Smooth muscle cell (in vitro differentiated cells): ENCODE measurements at regions not wholly inside any gene's neighbourhood (a gene's known extent, or its start where the extent isn't known, plus 50 kb on each side); places are given as distances from the start of the nearest gene placed in this dataset.

Experiments used
- DNase-seq: peaks from one replicate; lab custom pipeline; 2025; ENCODE audit not compliant: unreplicated experiment; lab: John Stamatoyannopoulos, UW
- H2AFZ ChIP-seq: fragments of 200-600 bp; sonication (generic); 2 replicates; pipeline ENCODE4 v1.6.0; 2016; ENCODE audit warnings: antibody characterized with exemption, low read depth, mild to moderate bottlenecking
- H3F3A ChIP-seq: fragments of 200-600 bp; sonication (generic); 2 replicates; pipeline ENCODE4 v1.6.0; 2017; ENCODE audit warnings: antibody characterized with exemption, low read depth
- H3K27ac ChIP-seq: fragments of 200-600 bp; sonication (generic); 2 replicates; pipeline ENCODE4 v1.5.1; 2016; ENCODE audit warnings: low read depth, mild to moderate bottlenecking
- H3K27me3 ChIP-seq: fragments of 200-600 bp; sonication (generic); 2 replicates; pipeline ENCODE4 v1.6.1; 2016; ENCODE audit warnings: low read depth, mild to moderate bottlenecking
- H3K36me3 ChIP-seq: fragments of 200-600 bp; sonication (generic); 2 replicates; pipeline ENCODE4 v1.5.1; 2016; ENCODE audit warnings: low read depth
- H3K4me1 ChIP-seq: fragments of 200-600 bp; sonication (generic); 2 replicates; pipeline ENCODE4 v1.5.1; 2016; ENCODE audit warnings: low read depth
- H3K4me2 ChIP-seq: fragments of 200-600 bp; sonication (generic); 2 replicates; pipeline ENCODE4 v1.6.0; 2016; ENCODE audit warnings: mild to moderate bottlenecking
- H3K4me3 ChIP-seq: fragments of 200-600 bp; sonication (generic); 2 replicates; pipeline ENCODE4 v1.5.1; 2016; ENCODE audit warnings: mild to moderate bottlenecking
- H3K79me2 ChIP-seq: fragments of 200-600 bp; sonication (generic); 2 replicates; pipeline ENCODE4 v1.6.0; 2016; ENCODE audit warnings: low read depth, mild to moderate bottlenecking
- H3K9ac ChIP-seq: fragments of 200-600 bp; sonication (generic); 2 replicates; pipeline ENCODE4 v1.6.0; 2016; ENCODE audit warnings: low read depth
- H3K9me3 ChIP-seq: fragments of 200-600 bp; sonication (generic); replicated peaks from 2 replicates; pipeline ENCODE4 v1.5.1; 2016; ENCODE audit warnings: low read depth
- H4K20me1 ChIP-seq: fragments of 200-600 bp; sonication (generic); 2 replicates; pipeline ENCODE4 v1.6.0; 2016; ENCODE audit warnings: low read depth
- CTCF ChIP-seq: fragments of 200-600 bp; sonication (generic); IDR thresholded peaks from 2 replicates; pipeline ENCODE4 v1.5.1; 2017; ENCODE audit warnings: borderline replicate concordance, mild to moderate bottlenecking, antibody characterized with exemption; ENCODE audit not compliant: insufficient read depth, poor library complexity, severe bottlenecking
- WGBS: methylation state at CpG from one replicate; pipeline ENCODE4 v1.1.7; 2016; ENCODE audit warnings: low lambda C conversion rate; 5-methylcytosine and 5-hydroxymethylcytosine counted together

- Histone ChIP-seq H3K9ac (no peak overlapping the region), H3K36me3 (no peaks in the 10 kb centered on the region), H3K9me3 (no peaks in the 10 kb centered on the region), H3K27me3 (no peaks in the 10 kb centered on the region), H3K4me1 (no peaks in the 10 kb centered on the region), H4K20me1 (no peaks in the 10 kb centered on the region), H3K27ac (no peak overlapping the region), H3K4me3 (no peak overlapping the region), H3K4me2 (no peak overlapping the region), H3K79me2 (no peaks in the 10 kb centered on the region), H3F3A (no peaks in the 10 kb centered on the region), H2AFZ (no peak overlapping the region)
- no peak for DNase-seq
- no peak for TF ChIP-seq CTCF
- 89% methylated on average over 6 of the region's 6 CpGs for WGBS
Observed at GRCh38 chr7:25965405-25966123, 186.4 kb upstream of the NFE2L3 start.

GRCh38 chr7:25966469-25966868 lies 185.5 kb upstream of the NFE2L3 start:
- no peak for DNase-seq

GRCh38 chr7:25967278-25968204 lies 184.5 kb upstream of the NFE2L3 start:
- Histone ChIP-seq H3K9ac (no peak overlapping the region), H3K4me1 (no peaks in the 10 kb centered on the region), H3F3A (no peaks in the 10 kb centered on the region), H4K20me1 (no peaks in the 10 kb centered on the region), H3K4me3 (no peak overlapping the region), H2AFZ (no peak overlapping the region), H3K27ac (no peak overlapping the region), H3K36me3 (no peaks in the 10 kb centered on the region), H3K4me2 (no peak overlapping the region), H3K79me2 (no peaks in the 10 kb centered on the region), H3K9me3 (no peaks in the 10 kb centered on the region), H3K27me3 (no peaks in the 10 kb centered on the region)
- 69% methylated on average over 4 of the region's 4 CpGs for WGBS
- no peak for TF ChIP-seq CTCF
- no peak for DNase-seq

More at GRCh38 chr7:25966469-25966868, 185.5 kb upstream of the NFE2L3 start:
- Histone ChIP-seq H3K9me3 (no peaks in the 10 kb centered on the region), H3K27me3 (no peaks in the 10 kb centered on the region), H3K36me3 (no peaks in the 10 kb centered on the region), H3F3A (no peaks in the 10 kb centered on the region), H2AFZ (no peak overlapping the region), H3K4me2 (no peak overlapping the region), H4K20me1 (no peaks in the 10 kb centered on the region), H3K9ac (no peak overlapping the region), H3K27ac (no peak overlapping the region), H3K79me2 (no peaks in the 10 kb centered on the region), H3K4me1 (no peaks in the 10 kb centered on the region), H3K4me3 (no peak overlapping the region)
- TF ChIP-seq CTCF: no peak
